ENCODE measurements at regions not wholly inside any gene's neighbourhood (a gene's known extent, or its start where the extent isn't known, plus 50 kb on each side); places are given as distances from the start of the nearest gene placed in this dataset.

GRCh38 chr3:1677576-1678156 is 421.0 kb upstream of the CNTN4 start:
- TF ChIP-seq FOXJ3 (CRISPR knock-in tag; IDR thresholded peaks at IDR 0.05) (no peak), ZBTB33 (IDR thresholded peaks at IDR 0.05; ENCODE audit: borderline replicate concordance, low read depth) (no peak), YY1 (IDR thresholded peaks at IDR 0.05; ENCODE audit: low read depth) (no peak)
